ENCODE measurements at regions not wholly inside any gene's neighbourhood (a gene's known extent, or its start where the extent isn't known, plus 50 kb on each side); places are given as distances from the start of the nearest gene placed in this dataset.

DNA sequence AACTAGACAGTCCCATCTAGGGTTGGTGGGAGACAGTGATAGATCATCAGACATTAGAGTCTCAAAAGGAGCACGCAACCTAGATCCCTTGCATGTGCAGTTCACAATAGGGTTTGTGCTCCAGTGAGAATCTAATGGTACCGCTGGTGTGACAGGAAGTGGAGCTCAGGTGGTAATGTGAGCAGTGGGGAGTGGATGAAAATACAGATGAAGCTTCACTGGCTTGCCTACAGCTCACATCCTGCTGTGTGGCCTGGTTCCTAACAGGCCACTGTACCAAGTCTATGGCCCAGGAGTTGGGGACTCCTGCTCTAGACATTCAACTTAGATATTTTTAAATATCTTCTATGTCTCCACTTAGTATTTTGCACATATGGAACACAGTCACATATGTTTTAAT is 231.1 kb upstream of the NRIP1 start:
- TF ChIP-seq EZH2 (IDR thresholded peaks at IDR 0.05) (no peak), POLR2AphosphoS5 (IDR thresholded peaks at IDR 0.05; ENCODE audit: borderline replicate concordance, low read depth, low read length) (no peak)

All from SK-N-MC (cell line).